OCI-LY3 (cell line): ENCODE measurements at regions not wholly inside any gene's neighbourhood (a gene's known extent, or its start where the extent isn't known, plus 50 kb on each side); places are given as distances from the start of the nearest gene placed in this dataset.

ENCODE experiments used
- H2AFZ ChIP-seq: fragments of 200-600, 300-600 bp; shearing (Covaris generic); 2 replicates; pipeline ENCODE4 v1.6.0; 2014; ENCODE audit warnings: antibody characterized with exemption, low read depth, low read length
- H3K27ac ChIP-seq: fragments of 200-600, 300-600 bp; sonication (generic); 2 replicates; pipeline ENCODE4 v1.5.1; 2014; ENCODE audit warnings: mild to moderate bottlenecking, low read length, moderate library complexity, mixed read lengths
- H3K27me3 ChIP-seq: fragments of 200-600, 300-600 bp; sonication (generic); 2 replicates; pipeline ENCODE4 v1.6.1; 2014; ENCODE audit warnings: low read depth, low read length, mixed read lengths
- H3K36me3 ChIP-seq: fragments of 200-600, 300-600 bp; sonication (generic); replicated peaks from 2 replicates; pipeline ENCODE3; 2014; ENCODE audit warnings: low read depth, low read length, mixed read lengths
- H3K4me1 ChIP-seq: fragments of 300-600, 200-600 bp; sonication (generic); 2 replicates; pipeline ENCODE4 v1.6.1; 2014; ENCODE audit warnings: low read length, mixed read lengths
- H3K4me2 ChIP-seq: fragments of 200-600, 300-600 bp; sonication (generic); 2 replicates; pipeline ENCODE4 v1.6.1; 2014; ENCODE audit warnings: low read length, mixed read lengths
- H3K4me3 ChIP-seq: fragments of 300-600, 200-600 bp; sonication (generic); 2 replicates; pipeline ENCODE4 v1.5.1; 2014; ENCODE audit warnings: antibody characterized with exemption, mild to moderate bottlenecking, low read length, moderate library complexity
- H3K79me2 ChIP-seq: fragments of 300-600, 200-600 bp; shearing (Covaris generic); 2 replicates; pipeline ENCODE4 v1.6.1; 2014; ENCODE audit warnings: mild to moderate bottlenecking, low read length, mixed read lengths
- H3K9ac ChIP-seq: fragments of 300-600, 200-600 bp; shearing (Covaris generic); 2 replicates; pipeline ENCODE4 v1.6.0; 2014; ENCODE audit warnings: mild to moderate bottlenecking, low read length, moderate library complexity
- H3K9me3 ChIP-seq: fragments of 200-600, 300-600 bp; shearing (Covaris generic); 2 replicates; pipeline ENCODE4 v1.6.1; 2014; ENCODE audit warnings: low read length, mixed read lengths; ENCODE audit not compliant: insufficient read depth
- H4K20me1 ChIP-seq: fragments of 200-600, 300-600 bp; sonication (generic); 2 replicates; pipeline ENCODE4 v1.6.1; 2016; ENCODE audit warnings: low read length, mixed read lengths; ENCODE audit not compliant: insufficient read depth
- EZH2phosphoT487 ChIP-seq: fragments of 200-600 bp; shearing (Covaris generic); IDR thresholded peaks from 2 replicates; pipeline ENCODE4 v1.6.1; 2018; ENCODE audit warnings: antibody characterized with exemption, mixed run types, low read depth
- TF ChIP-seq, protein P1 (sequence below): fragments of 200-600, 300-600 bp; sonication (generic); IDR thresholded peaks from 2 replicates; pipeline ENCODE4 v1.5.1; 2014; ENCODE audit warnings: antibody characterized with exemption, low read length, low read depth

GRCh38 chr5:68627001-68627400 lies 411.4 kb downstream of the PIK3R1 start:
- no peaks in the 10 kb centered on the region for H4K20me1 ChIP-seq
- H3K36me3 ChIP-seq: no peaks in the 10 kb centered on the region
- H3K9me3 ChIP-seq: no peaks in the 10 kb centered on the region
- no peaks in the 10 kb centered on the region for H3K27me3 ChIP-seq
- no peaks in the 10 kb centered on the region for H3K79me2 ChIP-seq
- no peak overlapping the region for H3K27ac ChIP-seq
- TF ChIP-seq, protein P1, sequence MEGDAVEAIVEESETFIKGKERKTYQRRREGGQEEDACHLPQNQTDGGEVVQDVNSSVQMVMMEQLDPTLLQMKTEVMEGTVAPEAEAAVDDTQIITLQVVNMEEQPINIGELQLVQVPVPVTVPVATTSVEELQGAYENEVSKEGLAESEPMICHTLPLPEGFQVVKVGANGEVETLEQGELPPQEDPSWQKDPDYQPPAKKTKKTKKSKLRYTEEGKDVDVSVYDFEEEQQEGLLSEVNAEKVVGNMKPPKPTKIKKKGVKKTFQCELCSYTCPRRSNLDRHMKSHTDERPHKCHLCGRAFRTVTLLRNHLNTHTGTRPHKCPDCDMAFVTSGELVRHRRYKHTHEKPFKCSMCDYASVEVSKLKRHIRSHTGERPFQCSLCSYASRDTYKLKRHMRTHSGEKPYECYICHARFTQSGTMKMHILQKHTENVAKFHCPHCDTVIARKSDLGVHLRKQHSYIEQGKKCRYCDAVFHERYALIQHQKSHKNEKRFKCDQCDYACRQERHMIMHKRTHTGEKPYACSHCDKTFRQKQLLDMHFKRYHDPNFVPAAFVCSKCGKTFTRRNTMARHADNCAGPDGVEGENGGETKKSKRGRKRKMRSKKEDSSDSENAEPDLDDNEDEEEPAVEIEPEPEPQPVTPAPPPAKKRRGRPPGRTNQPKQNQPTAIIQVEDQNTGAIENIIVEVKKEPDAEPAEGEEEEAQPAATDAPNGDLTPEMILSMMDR: no peak
- TF ChIP-seq EZH2phosphoT487: no peak
- no peak overlapping the region for H3K9ac ChIP-seq
- H3K4me3 ChIP-seq: no peak overlapping the region
- no peak overlapping the region for H3K4me2 ChIP-seq
- H3K4me1 ChIP-seq: peaks cover 8% of the 10 kb centered on the region; the same call in 1 of the 2 replicates
- H2AFZ ChIP-seq: no peak overlapping the region

- Histone ChIP-seq H3K27ac (no peak overlapping the region), H3K4me3 (no peak overlapping the region), H3K27me3 (no peaks in the 10 kb centered on the region), H3K4me1 (peaks cover 8% of the 10 kb centered on the region; the same call in 1 of the 2 replicates), H3K9ac (no peak overlapping the region), H3K9me3 (no peaks in the 10 kb centered on the region), H3K36me3 (no peaks in the 10 kb centered on the region), H3K4me2 (no peak overlapping the region), H3K79me2 (no peaks in the 10 kb centered on the region), H4K20me1 (no peaks in the 10 kb centered on the region), H2AFZ (no peak overlapping the region)
- TF ChIP-seq EZH2phosphoT487: no peak
- TF ChIP-seq, protein P1: no peak
These were observed 412.7 kb downstream of the PIK3R1 start for GRCh38 chr5:68628082-68628814.

DNA sequence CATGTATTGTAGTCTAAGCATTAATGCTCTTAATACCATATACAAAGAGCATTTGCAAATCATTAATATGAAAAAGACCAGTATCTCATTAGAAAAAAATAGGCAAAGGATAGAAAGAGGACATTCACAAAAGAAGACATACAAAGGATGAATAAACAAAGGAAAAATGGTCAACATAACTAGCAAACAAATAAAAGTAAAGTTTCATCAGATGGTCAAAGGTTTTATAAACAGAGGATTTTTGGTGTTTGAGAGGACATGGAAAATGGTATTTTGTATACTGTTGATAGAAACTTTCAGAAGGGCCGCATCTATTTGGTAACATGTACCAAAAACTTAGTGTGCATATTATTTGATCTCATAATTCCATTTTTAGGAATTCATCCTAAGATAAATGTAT lies 414.8 kb downstream of the PIK3R1 start:
- H3K9ac ChIP-seq: no peak overlapping the region
- TF ChIP-seq, protein P1: no peak
- no peak for TF ChIP-seq EZH2phosphoT487
- no peaks in the 10 kb centered on the region for H4K20me1 ChIP-seq
- H3K9me3 ChIP-seq: no peaks in the 10 kb centered on the region
- H3K4me3 ChIP-seq: no peak overlapping the region
- no peaks in the 10 kb centered on the region for H3K36me3 ChIP-seq
- H3K27ac ChIP-seq: no peak overlapping the region
- H3K27me3 ChIP-seq: no peaks in the 10 kb centered on the region
- H3K79me2 ChIP-seq: no peaks in the 10 kb centered on the region
- H3K4me2 ChIP-seq: no peak overlapping the region
- peaks cover 8% of the 10 kb centered on the region; the same call in 1 of the 2 replicates for H3K4me1 ChIP-seq
- H2AFZ ChIP-seq: no peak overlapping the region

- H4K20me1 ChIP-seq: no peaks in the 10 kb centered on the region
- H3K4me3 ChIP-seq: no peak overlapping the region
- peaks cover 8% of the 10 kb centered on the region; the same call in 1 of the 2 replicates for H3K4me1 ChIP-seq
- H3K9me3 ChIP-seq: no peaks in the 10 kb centered on the region
- no peaks in the 10 kb centered on the region for H3K79me2 ChIP-seq
- H3K36me3 ChIP-seq: no peaks in the 10 kb centered on the region
- no peak overlapping the region for H2AFZ ChIP-seq
- no peak overlapping the region for H3K4me2 ChIP-seq
- no peaks in the 10 kb centered on the region for H3K27me3 ChIP-seq
- H3K27ac ChIP-seq: no peak overlapping the region
- H3K9ac ChIP-seq: no peak overlapping the region
- TF ChIP-seq EZH2phosphoT487: no peak
- TF ChIP-seq, protein P1: no peak
These were observed 416.3 kb downstream of the PIK3R1 start for GRCh38 chr5:68631884-68632283.
